NCI-H2171 (cell line): ENCODE measurements at regions not wholly inside any gene's neighbourhood (a gene's known extent, or its start where the extent isn't known, plus 50 kb on each side); places are given as distances from the start of the nearest gene placed in this dataset.
"Not testable (repeated sequence)": the region's sequence is repeated elsewhere in the genome, so short reads cannot be mapped to it uniquely, and the experiment has no call there.

Experiments
- DNase-seq: peaks from one replicate; lab custom pipeline; 2025; lab: John Stamatoyannopoulos, UW

- no peak for DNase-seq
Observed at GRCh38 chr7:148514236-148514635, 76.3 kb upstream of the C7orf33 start.

GRCh38 chr7:148515237-148515636 is 75.3 kb upstream of the C7orf33 start:
- no peak for DNase-seq

- DNase-seq: no peak
Observed at GRCh38 chr7:148515728-148516695, 74.6 kb upstream of the C7orf33 start.

DNA sequence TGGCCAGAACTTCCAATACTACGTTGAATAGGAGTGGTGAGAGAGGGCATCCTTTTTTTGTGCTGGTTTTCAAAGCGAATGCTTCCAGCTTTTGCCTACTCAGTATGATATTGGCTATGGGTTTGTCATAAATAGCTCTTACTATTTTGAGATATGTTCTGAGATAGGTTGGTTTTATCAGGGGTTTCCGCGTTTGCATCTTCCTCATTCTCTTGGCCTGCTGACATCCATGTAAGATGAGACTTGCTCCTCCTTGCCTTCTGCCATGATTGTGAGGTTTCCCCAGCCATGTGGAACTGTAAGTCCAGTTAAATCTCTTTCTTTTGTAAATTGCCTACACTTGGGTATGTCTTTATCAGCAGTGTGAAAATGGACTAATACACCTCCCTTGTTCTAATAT is 71.2 kb upstream of the C7orf33 start:
- not testable (repeated sequence) for DNase-seq

- no peak for DNase-seq
Observed at GRCh38 chr7:148521271-148521670, 69.3 kb upstream of the C7orf33 start.

DNA sequence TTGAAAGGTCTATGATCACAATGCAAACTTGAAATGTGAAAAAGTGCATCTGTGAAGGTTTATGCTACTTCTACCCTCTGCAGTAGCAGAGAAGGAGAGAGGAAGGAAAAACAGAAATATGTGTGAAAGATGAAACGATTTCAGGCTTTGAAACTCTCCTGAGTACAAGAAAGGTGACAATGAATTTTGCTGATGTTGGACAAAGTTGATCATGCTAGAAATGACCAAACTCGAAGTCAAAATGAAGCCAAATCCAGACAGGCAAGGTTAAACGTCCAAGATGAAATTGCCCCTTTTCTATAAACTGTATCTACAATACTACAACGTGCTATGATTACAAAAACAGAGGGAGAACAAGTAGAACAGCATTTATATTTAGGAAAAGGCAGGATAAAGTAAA is 67.0 kb upstream of the C7orf33 start:
- DNase-seq: no peak

DNA sequence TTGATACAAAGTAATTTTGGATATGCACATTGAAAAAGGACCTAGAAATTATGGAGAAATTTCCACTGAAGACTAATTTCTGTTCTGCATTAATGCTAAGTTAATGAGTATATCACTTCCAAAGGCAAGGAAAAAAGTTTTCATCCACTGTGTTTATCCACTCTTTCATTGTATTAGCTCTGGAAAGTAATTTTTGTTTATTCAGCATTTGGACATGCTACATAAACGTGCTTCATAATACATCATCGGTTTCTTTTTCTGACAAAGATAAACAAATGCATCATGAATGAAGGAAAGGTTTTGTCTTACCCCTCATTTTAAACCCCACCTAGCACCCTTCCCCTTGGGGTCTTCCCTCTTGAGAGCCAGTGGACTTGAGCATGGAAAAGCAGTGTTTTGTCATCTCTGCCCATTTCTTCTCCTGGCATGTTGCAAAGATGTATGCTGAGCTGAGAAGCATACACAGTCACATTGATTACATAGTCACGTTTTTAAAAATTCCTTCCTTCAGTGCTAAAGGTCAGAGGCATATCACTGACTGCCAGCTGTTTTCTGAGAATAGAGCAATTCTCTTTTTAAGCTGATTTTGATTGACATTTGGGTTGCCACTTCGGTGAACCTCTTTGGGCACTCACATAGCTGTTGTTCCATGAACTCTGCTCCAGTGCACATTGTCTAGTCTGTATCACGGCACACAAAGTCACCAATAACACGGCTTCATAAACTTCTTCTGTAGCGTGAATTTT is 65.9 kb upstream of the C7orf33 start:
- DNase-seq: no peak

DNA sequence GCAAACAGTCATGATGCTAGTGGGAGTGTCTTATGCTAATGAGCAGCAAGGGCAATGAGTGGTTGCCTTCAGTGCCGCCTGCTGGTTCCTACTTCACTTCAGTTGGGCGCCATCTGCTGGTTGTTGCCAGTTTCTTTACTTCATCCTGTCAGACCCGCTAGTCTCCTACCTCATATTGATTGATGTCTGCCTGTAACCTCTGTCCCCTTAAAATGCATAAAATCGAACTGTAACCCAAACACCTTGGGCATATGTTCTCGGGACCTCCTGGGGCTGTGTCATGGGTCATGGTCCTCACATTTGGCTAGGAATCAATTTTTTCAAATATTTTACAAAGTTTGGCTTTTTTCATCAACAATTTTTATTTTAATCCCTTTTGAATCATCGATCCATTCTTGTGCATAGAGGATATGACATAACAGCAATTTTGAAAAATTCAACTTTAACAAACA is 62.8 kb upstream of the C7orf33 start:
- DNase-seq: peak; percentile 66

GRCh38 chr7:148535217-148535616 is 55.3 kb upstream of the C7orf33 start:
- no peak for DNase-seq

DNA sequence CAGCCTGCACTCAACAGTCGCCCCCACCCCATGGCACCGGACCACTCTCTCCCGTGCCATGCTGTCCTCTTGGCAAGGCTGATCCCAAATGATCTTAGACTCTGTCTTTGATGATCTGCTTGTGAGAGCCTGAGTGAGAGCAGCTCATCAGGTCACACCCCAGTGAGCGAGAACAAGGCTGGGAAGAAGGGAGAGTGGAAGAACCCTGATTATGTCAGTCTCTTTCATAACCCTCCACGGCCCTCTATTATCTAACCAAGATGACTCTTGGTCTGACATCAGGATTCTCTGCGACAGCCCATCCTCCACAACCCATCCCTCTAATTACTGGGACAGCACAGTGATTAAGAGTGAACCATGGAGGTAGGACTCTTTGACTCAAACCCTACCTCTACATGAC is 53.1 kb upstream of the C7orf33 start:
- DNase-seq: no peak

DNA sequence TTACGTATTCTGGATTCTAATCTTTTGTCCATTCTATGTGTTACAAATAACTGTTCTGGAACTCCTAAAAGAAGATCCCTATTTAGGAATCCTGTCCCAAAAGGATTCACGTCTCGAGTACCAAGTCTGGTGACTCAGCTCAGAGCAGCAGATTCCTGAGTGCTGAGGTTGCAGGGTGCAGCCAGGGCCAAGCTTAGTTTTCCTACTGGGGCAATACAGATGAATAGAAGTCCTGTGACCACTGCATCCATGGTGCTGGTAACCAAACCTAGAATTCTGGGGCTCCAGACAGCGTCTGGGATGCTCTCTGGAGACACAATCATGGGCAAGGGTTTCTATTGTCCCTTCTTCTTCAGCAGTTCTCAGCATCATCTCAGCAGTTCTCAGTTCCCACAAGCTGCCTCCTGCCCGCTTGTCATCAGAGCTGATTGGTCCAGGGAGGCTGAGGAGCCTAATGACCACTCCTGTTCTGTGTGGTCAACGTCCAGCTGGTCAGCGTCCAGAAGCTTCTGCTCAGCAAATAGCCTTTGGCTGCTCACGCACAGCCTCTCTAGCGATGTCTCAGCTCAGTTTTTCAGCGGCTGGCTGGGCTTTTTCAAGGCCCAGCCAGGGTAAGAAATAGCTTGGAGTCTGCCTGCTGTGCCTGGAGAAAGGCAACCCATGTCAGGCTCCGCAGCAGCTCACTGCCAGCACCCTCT is 50.4 kb upstream of the C7orf33 start:
- DNase-seq: no peak
